DOHH2 (cell line): ENCODE measurements at regions not wholly inside any gene's neighbourhood (a gene's known extent, or its start where the extent isn't known, plus 50 kb on each side); places are given as distances from the start of the nearest gene placed in this dataset.
"Not testable (repeated sequence)": the region's sequence is repeated elsewhere in the genome, so short reads cannot be mapped to it uniquely, and the experiment has no call there.

ENCODE experiments used
- EZH2phosphoT487 ChIP-seq: fragments of 200-600 bp; sonication (generic); IDR thresholded peaks from 2 replicates; pipeline ENCODE4 v1.6.1; 2017; ENCODE audit warnings: borderline replicate concordance, mild to moderate bottlenecking, antibody characterized with exemption, low read length, moderate library complexity, mixed read lengths
- TF ChIP-seq, protein P1 (sequence below): fragments of 200-600 bp; sonication (generic); IDR thresholded peaks from one replicate; pipeline ENCODE4 v1.5.1; 2014; ENCODE audit warnings: antibody characterized with exemption, mild to moderate bottlenecking, low read depth, low read length; ENCODE audit not compliant: poor library complexity, severe bottlenecking

DNA sequence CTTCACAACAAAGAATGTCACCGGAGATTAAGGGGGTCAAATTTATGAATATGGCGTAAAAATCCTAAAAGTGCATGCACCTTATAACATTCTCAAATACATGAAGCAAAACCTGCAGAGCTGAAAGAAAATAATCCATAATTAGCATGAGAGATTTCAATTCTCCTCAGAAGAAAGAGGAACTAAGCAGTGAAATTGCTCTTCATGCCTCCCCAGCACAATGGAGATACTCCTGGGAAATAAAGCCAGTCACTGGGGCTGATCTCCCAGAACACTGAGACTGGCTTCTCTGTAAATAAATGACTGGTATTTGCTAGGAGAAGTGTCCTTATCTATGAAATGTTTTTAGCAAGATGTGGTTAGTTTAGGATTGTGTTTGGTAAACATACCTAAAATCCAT is 68.1 kb downstream of the GOLGA6L6 start:
- TF ChIP-seq, protein P1, sequence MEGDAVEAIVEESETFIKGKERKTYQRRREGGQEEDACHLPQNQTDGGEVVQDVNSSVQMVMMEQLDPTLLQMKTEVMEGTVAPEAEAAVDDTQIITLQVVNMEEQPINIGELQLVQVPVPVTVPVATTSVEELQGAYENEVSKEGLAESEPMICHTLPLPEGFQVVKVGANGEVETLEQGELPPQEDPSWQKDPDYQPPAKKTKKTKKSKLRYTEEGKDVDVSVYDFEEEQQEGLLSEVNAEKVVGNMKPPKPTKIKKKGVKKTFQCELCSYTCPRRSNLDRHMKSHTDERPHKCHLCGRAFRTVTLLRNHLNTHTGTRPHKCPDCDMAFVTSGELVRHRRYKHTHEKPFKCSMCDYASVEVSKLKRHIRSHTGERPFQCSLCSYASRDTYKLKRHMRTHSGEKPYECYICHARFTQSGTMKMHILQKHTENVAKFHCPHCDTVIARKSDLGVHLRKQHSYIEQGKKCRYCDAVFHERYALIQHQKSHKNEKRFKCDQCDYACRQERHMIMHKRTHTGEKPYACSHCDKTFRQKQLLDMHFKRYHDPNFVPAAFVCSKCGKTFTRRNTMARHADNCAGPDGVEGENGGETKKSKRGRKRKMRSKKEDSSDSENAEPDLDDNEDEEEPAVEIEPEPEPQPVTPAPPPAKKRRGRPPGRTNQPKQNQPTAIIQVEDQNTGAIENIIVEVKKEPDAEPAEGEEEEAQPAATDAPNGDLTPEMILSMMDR, result not testable (repeated sequence)
- not testable (repeated sequence) for TF ChIP-seq EZH2phosphoT487
